ENCODE measurements at regions not wholly inside any gene's neighbourhood (a gene's known extent, or its start where the extent isn't known, plus 50 kb on each side); places are given as distances from the start of the nearest gene placed in this dataset.

- Mint-ChIP-seq H3K9me3 (no peaks in the 10 kb centered on the region), H3K27ac (no peak overlapping the region), H3K4me3 (no peak overlapping the region), H3K27me3 (no peaks in the 10 kb centered on the region), H3K4me1 (no peaks in the 10 kb centered on the region), H3K36me3 (ENCODE audit: low read depth) (no peaks in the 10 kb centered on the region)
- no peak for DNase-seq
- ChIA-PET POLR2A (no interaction called here), CTCF (no interaction called here)
These were observed 563.4 kb downstream of the SH2D4B start for GRCh38 chr10:81101062-81101461.

- Mint-ChIP-seq H3K4me1 (no peaks in the 10 kb centered on the region), H3K27ac (no peak overlapping the region), H3K9me3 (no peaks in the 10 kb centered on the region), H3K36me3 (ENCODE audit: low read depth) (no peaks in the 10 kb centered on the region), H3K4me3 (no peak overlapping the region), H3K27me3 (no peaks in the 10 kb centered on the region)
- ChIA-PET POLR2A (no interaction called here), CTCF (no interaction called here)
- DNase-seq: no peak
These were observed 566.8 kb downstream of the SH2D4B start for GRCh38 chr10:81104494-81104893.

GRCh38 chr10:81108516-81109199 is 571.0 kb downstream of the SH2D4B start:
- POLR2A ChIA-PET: no interaction called here
- no peaks in the 10 kb centered on the region for H3K4me1 Mint-ChIP-seq
- no peaks in the 10 kb centered on the region for H3K9me3 Mint-ChIP-seq
- H3K36me3 Mint-ChIP-seq (ENCODE audit: low read depth): no peaks in the 10 kb centered on the region
- H3K27me3 Mint-ChIP-seq: no peaks in the 10 kb centered on the region
- no peak for DNase-seq
- H3K4me3 Mint-ChIP-seq: no peak overlapping the region
- CTCF ChIA-PET: no interaction called here
- H3K27ac Mint-ChIP-seq: no peak overlapping the region

- no peak for DNase-seq
- Mint-ChIP-seq H3K9me3 (no peaks in the 10 kb centered on the region), H3K4me1 (no peaks in the 10 kb centered on the region), H3K27me3 (no peaks in the 10 kb centered on the region), H3K27ac (no peak overlapping the region), H3K4me3 (no peak overlapping the region), H3K36me3 (ENCODE audit: low read depth) (no peaks in the 10 kb centered on the region)
- ChIA-PET CTCF (no interaction called here), POLR2A (no interaction called here)
These were observed 571.6 kb downstream of the SH2D4B start for GRCh38 chr10:81109200-81109752.

GRCh38 chr10:81116201-81116600 is 578.5 kb downstream of the SH2D4B start:
- H3K4me1 Mint-ChIP-seq: no peaks in the 10 kb centered on the region
- H3K27ac Mint-ChIP-seq: no peak overlapping the region
- ChIA-PET CTCF (no interaction called here), POLR2A (no interaction called here)
- no peaks in the 10 kb centered on the region for H3K27me3 Mint-ChIP-seq
- no peaks in the 10 kb centered on the region for H3K36me3 Mint-ChIP-seq (ENCODE audit: low read depth)
- H3K4me3 Mint-ChIP-seq: no peak overlapping the region
- H3K9me3 Mint-ChIP-seq: no peaks in the 10 kb centered on the region
- DNase-seq: no peak

- ChIA-PET CTCF (no interaction called here), POLR2A (no interaction called here)
- H3K27me3 Mint-ChIP-seq: no peaks in the 10 kb centered on the region
- no peaks in the 10 kb centered on the region for H3K36me3 Mint-ChIP-seq (ENCODE audit: low read depth)
- no peak overlapping the region for H3K27ac Mint-ChIP-seq
- H3K9me3 Mint-ChIP-seq: no peaks in the 10 kb centered on the region
- no peak overlapping the region for H3K4me3 Mint-ChIP-seq
- DNase-seq: no peak
- H3K4me1 Mint-ChIP-seq: no peaks in the 10 kb centered on the region
These were observed 579.3 kb downstream of the SH2D4B start for GRCh38 chr10:81116990-81117389.

GRCh38 chr10:81127931-81128330 is 590.2 kb downstream of the SH2D4B start:
- ChIA-PET CTCF (no interaction called here), POLR2A (no interaction called here)
- no peaks in the 10 kb centered on the region for H3K27me3 Mint-ChIP-seq
- no peak overlapping the region for H3K4me3 Mint-ChIP-seq
- H3K4me1 Mint-ChIP-seq: no peaks in the 10 kb centered on the region
- no peak for DNase-seq
- H3K9me3 Mint-ChIP-seq: no peaks in the 10 kb centered on the region
- H3K36me3 Mint-ChIP-seq (ENCODE audit: low read depth): no peaks in the 10 kb centered on the region
- H3K27ac Mint-ChIP-seq: no peak overlapping the region

- CTCF ChIA-PET: no interaction called here
- POLR2A ChIA-PET: no interaction called here
- Mint-ChIP-seq H3K4me3 (no peak overlapping the region), H3K9me3 (no peaks in the 10 kb centered on the region), H3K27ac (no peak overlapping the region), H3K4me1 (no peaks in the 10 kb centered on the region), H3K27me3 (no peaks in the 10 kb centered on the region), H3K36me3 (ENCODE audit: low read depth) (no peaks in the 10 kb centered on the region)
- no peak for DNase-seq
These were observed 592.3 kb downstream of the SH2D4B start for GRCh38 chr10:81130014-81130413.

GRCh38 chr10:81135851-81136250 is 598.1 kb downstream of the SH2D4B start:
- no peak for DNase-seq
- Mint-ChIP-seq H3K36me3 (ENCODE audit: low read depth) (no peaks in the 10 kb centered on the region), H3K27ac (no peak overlapping the region), H3K4me1 (no peaks in the 10 kb centered on the region), H3K9me3 (peaks cover 3% of the 10 kb centered on the region), H3K27me3 (no peaks in the 10 kb centered on the region), H3K4me3 (no peak overlapping the region)
- ChIA-PET CTCF (no interaction called here), POLR2A (no interaction called here)

- Mint-ChIP-seq H3K9me3 (peaks cover 3% of the 10 kb centered on the region), H3K4me1 (no peaks in the 10 kb centered on the region), H3K36me3 (ENCODE audit: low read depth) (no peaks in the 10 kb centered on the region), H3K27ac (no peak overlapping the region), H3K27me3 (no peaks in the 10 kb centered on the region), H3K4me3 (no peak overlapping the region)
- CTCF ChIA-PET: no interaction called here
- POLR2A ChIA-PET: no interaction called here
- no peak for DNase-seq
These were observed 598.6 kb downstream of the SH2D4B start for GRCh38 chr10:81136261-81136660.

GRCh38 chr10:81145975-81146374 is 608.3 kb downstream of the SH2D4B start:
- H3K4me3 Mint-ChIP-seq: no peak overlapping the region
- H3K36me3 Mint-ChIP-seq (ENCODE audit: low read depth): no peaks in the 10 kb centered on the region
- no peaks in the 10 kb centered on the region for H3K9me3 Mint-ChIP-seq
- no peaks in the 10 kb centered on the region for H3K4me1 Mint-ChIP-seq
- ChIA-PET CTCF (no interaction called here), POLR2A (no interaction called here)
- no peaks in the 10 kb centered on the region for H3K27me3 Mint-ChIP-seq
- no peak for DNase-seq
- no peak overlapping the region for H3K27ac Mint-ChIP-seq

- DNase-seq: no peak
- Mint-ChIP-seq H3K9me3 (no peaks in the 10 kb centered on the region), H3K4me1 (no peaks in the 10 kb centered on the region), H3K27ac (no peak overlapping the region), H3K36me3 (ENCODE audit: low read depth) (no peaks in the 10 kb centered on the region), H3K4me3 (no peak overlapping the region), H3K27me3 (no peaks in the 10 kb centered on the region)
- ChIA-PET CTCF (no interaction called here), POLR2A (no interaction called here)
These were observed 608.7 kb downstream of the SH2D4B start for GRCh38 chr10:81146436-81146835.

- ChIA-PET CTCF (no interaction called here), POLR2A (no interaction called here)
- H3K36me3 Mint-ChIP-seq (ENCODE audit: low read depth): no peaks in the 10 kb centered on the region
These were observed 615.0 kb downstream of the SH2D4B start for GRCh38 chr10:81152656-81153055.

GRCh38 chr10:81157681-81158080 is 620.0 kb downstream of the SH2D4B start:
- no peaks in the 10 kb centered on the region for H3K4me1 Mint-ChIP-seq
- ChIA-PET CTCF (no interaction called here), POLR2A (no interaction called here)
- no peak overlapping the region for H3K27ac Mint-ChIP-seq
- H3K27me3 Mint-ChIP-seq: no peaks in the 10 kb centered on the region
- DNase-seq: no peak
- no peaks in the 10 kb centered on the region for H3K9me3 Mint-ChIP-seq
- H3K4me3 Mint-ChIP-seq: no peak overlapping the region
- H3K36me3 Mint-ChIP-seq (ENCODE audit: low read depth): no peaks in the 10 kb centered on the region

More at GRCh38 chr10:81152656-81153055, 615.0 kb downstream of the SH2D4B start:
- DNase-seq: no peak
- Mint-ChIP-seq H3K4me1 (no peaks in the 10 kb centered on the region), H3K4me3 (no peak overlapping the region), H3K27me3 (no peaks in the 10 kb centered on the region), H3K9me3 (no peaks in the 10 kb centered on the region), H3K27ac (no peak overlapping the region)
